B cell (primary cell): ENCODE measurements at regions not wholly inside any gene's neighbourhood (a gene's known extent, or its start where the extent isn't known, plus 50 kb on each side); places are given as distances from the start of the nearest gene placed in this dataset.

ENCODE experiments used
- EZH2 ChIP-seq: IDR thresholded peaks from 2 replicates; pipeline ENCODE4 v1.6.1; 2012; ENCODE audit warnings: borderline replicate concordance, low read depth, mild to moderate bottlenecking, moderate library complexity, low read length; ENCODE audit not compliant: insufficient read depth, poor library complexity, severe bottlenecking
- TF ChIP-seq, protein P1 (sequence below): fragments of 200-600 bp; IDR thresholded peaks from one replicate; pipeline ENCODE4 v1.8.0; 2022; ENCODE audit warnings: antibody characterized with exemption, mild to moderate bottlenecking

DNA sequence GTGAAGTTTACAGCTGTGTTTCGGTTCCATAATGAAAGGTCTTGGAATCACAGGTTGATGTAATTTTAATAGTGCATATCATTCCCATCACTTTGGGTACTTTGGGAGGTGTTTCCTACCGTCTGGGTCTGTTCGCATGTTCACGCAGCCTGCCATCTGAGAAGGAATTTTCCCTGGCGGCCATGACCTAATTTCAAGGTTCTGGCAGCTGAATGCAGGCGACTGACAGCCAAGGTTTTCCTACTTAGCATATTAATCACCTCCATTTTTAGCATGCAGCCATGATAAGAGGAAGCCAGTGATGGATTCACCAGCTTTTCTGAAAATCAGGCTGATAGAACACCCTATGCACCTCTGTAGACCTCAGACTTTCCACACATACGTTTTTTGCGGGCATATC is 319.1 kb upstream of the TMEM229A start:
- TF ChIP-seq, protein P1, sequence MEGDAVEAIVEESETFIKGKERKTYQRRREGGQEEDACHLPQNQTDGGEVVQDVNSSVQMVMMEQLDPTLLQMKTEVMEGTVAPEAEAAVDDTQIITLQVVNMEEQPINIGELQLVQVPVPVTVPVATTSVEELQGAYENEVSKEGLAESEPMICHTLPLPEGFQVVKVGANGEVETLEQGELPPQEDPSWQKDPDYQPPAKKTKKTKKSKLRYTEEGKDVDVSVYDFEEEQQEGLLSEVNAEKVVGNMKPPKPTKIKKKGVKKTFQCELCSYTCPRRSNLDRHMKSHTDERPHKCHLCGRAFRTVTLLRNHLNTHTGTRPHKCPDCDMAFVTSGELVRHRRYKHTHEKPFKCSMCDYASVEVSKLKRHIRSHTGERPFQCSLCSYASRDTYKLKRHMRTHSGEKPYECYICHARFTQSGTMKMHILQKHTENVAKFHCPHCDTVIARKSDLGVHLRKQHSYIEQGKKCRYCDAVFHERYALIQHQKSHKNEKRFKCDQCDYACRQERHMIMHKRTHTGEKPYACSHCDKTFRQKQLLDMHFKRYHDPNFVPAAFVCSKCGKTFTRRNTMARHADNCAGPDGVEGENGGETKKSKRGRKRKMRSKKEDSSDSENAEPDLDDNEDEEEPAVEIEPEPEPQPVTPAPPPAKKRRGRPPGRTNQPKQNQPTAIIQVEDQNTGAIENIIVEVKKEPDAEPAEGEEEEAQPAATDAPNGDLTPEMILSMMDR, result no peak
- no peak for TF ChIP-seq EZH2
